ENCODE measurements at regions not wholly inside any gene's neighbourhood (a gene's known extent, or its start where the extent isn't known, plus 50 kb on each side); places are given as distances from the start of the nearest gene placed in this dataset.

DNA sequence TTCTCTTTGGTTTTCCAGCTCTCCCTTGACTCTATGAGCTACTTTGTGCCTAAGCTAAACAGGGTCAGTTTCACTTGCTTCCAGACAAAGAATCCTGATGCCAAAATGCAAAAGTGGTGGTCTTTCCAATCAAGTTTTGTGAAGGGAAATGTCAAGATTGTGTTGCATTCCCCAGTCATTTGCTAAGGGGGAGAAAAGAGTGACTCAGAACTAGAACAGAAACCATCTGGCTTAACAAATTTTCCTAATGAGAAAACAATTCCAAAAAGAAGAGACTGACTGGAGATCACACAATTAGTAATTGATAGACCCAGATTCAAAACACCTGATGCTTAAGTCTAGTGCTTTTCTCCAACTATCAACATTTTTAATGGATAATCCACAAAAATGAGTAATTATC, 235.1 kb upstream of the DIO2 start:
- TF ChIP-seq, protein P1, sequence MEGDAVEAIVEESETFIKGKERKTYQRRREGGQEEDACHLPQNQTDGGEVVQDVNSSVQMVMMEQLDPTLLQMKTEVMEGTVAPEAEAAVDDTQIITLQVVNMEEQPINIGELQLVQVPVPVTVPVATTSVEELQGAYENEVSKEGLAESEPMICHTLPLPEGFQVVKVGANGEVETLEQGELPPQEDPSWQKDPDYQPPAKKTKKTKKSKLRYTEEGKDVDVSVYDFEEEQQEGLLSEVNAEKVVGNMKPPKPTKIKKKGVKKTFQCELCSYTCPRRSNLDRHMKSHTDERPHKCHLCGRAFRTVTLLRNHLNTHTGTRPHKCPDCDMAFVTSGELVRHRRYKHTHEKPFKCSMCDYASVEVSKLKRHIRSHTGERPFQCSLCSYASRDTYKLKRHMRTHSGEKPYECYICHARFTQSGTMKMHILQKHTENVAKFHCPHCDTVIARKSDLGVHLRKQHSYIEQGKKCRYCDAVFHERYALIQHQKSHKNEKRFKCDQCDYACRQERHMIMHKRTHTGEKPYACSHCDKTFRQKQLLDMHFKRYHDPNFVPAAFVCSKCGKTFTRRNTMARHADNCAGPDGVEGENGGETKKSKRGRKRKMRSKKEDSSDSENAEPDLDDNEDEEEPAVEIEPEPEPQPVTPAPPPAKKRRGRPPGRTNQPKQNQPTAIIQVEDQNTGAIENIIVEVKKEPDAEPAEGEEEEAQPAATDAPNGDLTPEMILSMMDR (IDR thresholded peaks at IDR 0.05): no peak

DNA sequence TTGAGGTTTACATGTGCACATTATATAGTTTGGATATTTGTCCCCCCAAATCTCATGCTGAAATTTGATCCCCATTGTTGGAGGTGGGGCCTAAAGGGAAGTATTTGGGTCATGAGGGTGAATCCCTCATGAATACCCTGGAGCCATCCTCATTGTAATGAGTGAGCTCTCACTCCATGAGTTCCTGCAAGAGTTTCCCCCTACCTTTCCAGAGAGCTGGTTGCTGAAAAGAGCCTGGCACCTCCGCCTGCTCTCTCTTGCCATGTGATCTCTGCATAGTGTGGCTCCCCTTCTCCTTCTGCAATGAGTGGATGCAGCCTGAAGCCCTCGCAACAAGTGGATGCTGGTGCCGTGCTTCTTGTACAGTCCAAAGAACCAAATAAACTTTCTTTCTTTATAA, 234.3 kb upstream of the DIO2 start:
- TF ChIP-seq, protein P1 (IDR thresholded peaks at IDR 0.05): no peak

DNA sequence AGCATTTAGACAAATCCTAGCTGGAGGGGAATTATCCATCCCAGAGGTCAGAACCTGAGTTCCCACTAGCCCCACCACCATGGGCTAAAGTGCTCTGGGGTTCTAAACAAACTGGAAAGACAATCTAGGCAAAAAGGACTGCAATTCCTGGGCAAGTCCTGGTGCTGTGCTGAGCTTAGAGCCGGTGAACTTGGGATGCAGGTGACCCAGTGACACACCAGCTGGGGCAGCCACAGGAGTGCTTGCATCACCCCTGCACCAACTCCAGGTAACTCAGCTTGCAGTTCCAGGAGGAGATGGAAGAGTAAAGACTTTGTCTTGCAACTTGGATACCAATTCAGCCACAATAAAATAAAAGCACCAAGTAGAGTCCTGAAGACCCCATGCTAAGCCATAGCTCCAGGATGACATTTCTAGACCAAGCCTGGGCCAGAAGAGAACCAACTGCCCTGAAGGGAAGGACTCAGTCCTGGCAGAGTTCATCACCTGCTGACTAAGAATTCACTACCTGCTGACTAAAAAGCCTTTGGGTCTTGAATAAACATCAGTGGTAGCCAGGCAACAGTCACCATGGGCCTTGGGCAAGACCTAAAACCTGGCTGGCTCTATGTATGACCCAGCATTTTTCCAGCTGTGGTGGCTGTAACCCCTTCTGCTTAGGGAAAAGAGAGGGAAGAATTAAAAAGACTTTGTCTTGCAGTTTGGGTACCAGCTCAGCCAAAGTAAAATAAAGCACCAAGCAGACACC, 223.4 kb upstream of the DIO2 start:
- TF ChIP-seq, protein P1 (IDR thresholded peaks at IDR 0.05): no peak

DNA sequence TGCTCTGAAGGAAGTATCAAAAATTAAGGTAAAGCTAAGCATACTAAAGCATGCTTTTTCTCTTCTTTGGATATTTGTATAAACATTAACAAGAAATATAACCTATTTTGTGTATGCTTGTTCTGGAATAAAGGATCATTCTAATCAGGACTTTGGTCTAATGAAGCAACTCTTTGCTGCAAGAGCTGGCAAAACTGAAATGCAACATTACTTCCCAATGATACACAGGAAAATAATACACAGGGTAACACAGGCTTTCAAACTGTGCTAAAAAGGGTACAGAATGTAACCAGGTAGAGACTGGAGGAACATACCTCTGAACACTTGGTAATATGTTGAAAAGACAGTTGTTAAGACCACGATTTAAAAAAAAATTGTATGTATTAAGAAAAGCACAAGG, 222.5 kb upstream of the DIO2 start:
- TF ChIP-seq, protein P1 (IDR thresholded peaks at IDR 0.05): no peak

DNA sequence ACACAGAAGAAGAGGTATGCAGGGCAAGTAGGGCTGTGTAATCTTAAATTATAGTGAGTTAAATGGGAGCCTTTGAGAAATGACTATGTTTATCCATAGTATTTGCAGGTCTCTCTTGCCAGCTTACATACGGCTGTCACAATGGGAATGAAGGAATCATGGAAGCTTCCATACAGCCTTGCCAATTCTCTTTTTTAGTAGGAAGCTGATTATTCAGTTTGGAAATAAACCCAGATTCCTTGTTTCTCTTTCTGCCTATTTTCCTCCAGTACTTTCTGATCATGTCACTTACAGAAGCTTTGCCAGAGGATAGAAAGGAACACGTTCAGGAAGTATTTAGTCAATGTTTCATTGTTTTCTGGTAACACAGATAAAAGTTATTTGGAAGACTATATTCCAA, 217.4 kb upstream of the DIO2 start:
- TF ChIP-seq, protein P1 (IDR thresholded peaks at IDR 0.05): no peak

DNA sequence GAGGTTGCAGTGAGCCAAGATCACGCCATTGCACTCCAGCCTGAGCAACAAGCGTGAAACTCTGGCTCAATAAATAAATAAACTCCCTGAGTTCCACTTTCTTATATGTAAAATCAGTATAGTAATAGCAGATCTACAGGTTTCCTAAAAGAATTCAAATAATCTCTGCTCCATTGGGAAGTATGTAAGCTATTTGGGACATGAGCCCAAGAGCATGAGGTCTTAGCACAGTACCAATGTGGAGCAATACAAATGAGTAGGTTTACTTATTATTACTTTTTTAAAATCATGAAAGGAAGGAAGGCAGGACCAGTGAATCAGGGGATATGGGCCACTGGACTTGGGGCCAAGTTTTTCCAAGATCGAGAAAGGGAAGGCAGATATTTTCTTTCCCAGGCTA, 216.9 kb upstream of the DIO2 start:
- TF ChIP-seq, protein P1 (IDR thresholded peaks at IDR 0.05): no peak

DNA sequence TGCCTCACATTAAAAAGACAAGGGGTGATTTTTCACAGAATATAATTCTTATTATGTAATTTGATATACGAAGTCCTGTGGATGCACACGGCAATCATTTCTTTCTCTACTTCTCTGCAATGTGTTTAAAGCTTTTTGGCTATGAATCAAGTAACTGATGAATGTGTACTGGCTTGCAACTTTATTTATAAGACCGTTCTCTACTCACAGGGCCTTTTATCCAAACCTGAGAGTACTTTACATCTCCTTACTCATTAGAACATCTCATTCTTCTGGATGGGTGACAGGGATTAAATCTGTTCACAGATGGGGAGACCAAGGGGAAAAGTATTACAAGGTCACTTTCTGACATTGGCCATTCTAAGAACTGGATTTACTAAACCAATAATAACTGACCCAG, 215.8 kb upstream of the DIO2 start:
- TF ChIP-seq, protein P1 (IDR thresholded peaks at IDR 0.05): no peak

DNA sequence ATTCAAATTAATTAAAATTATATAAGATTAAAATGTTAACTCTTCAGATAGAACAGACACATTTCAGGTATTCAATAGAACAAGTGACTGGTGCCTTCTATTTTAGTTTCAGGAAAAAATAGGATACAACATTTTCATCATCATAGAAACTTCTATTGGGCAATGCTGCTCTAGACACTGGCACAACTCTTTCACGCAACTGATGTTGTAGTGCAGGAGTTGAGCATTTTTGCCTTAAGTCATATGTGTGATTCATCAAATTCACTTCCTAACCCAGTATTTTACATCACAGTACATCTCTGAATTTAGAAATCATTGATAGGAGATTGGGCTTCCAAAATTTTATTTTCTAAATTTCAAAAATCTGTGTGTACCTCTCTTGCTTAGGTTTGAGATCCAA, 215.4 kb upstream of the DIO2 start:
- TF ChIP-seq, protein P1 (IDR thresholded peaks at IDR 0.05): no peak

Measured in LNCAP (cell line).